Activated CD4-positive, alpha-beta T cell treated with anti-CD3 and anti-CD28 coated beads for 36 hours (primary cell): ENCODE measurements at regions not wholly inside any gene's neighbourhood (a gene's known extent, or its start where the extent isn't known, plus 50 kb on each side); places are given as distances from the start of the nearest gene placed in this dataset.

Experiments
- ATAC-seq: fragments of 200-7000 bp; cut with Tn5 transposase; one replicate; pipeline ENCODE4 v1.10.0; 2021; ENCODE audit warnings: mild to moderate bottlenecking, moderate library complexity
- CTCF ChIA-PET: fragments of 350-600 bp; sonication (Branson Sonifier 250); formaldehyde crosslinking; loops from one replicate; lab custom pipeline; 2021; ENCODE audit warnings: antibody characterized with exemption; lab: Charles Lee
- POLR2A ChIA-PET: fragments of 350-600 bp; sonication (Branson Sonifier 250); formaldehyde crosslinking; loops from one replicate; lab custom pipeline; 2021; ENCODE audit warnings: antibody characterized with exemption, inconsistent platforms; lab: Charles Lee
- DNase-seq: peaks from one replicate; pipeline ENCODE4 v3.0.0-alpha.2; 2020
- H3K27ac Mint-ChIP-seq: one replicate; pipeline ENCODE4 v1.8.0; 2021; ENCODE audit warnings: mixed read lengths
- H3K27me3 Mint-ChIP-seq: one replicate; pipeline ENCODE4 v1.8.0; 2021; ENCODE audit warnings: mixed read lengths
- H3K36me3 Mint-ChIP-seq: one replicate; pipeline ENCODE4 v1.8.0; 2021; ENCODE audit warnings: low read depth, mixed read lengths
- H3K4me1 Mint-ChIP-seq: one replicate; pipeline ENCODE4 v1.8.0; 2021; ENCODE audit warnings: mixed read lengths
- H3K4me3 Mint-ChIP-seq: one replicate; pipeline ENCODE4 v1.8.0; 2021; ENCODE audit warnings: mild to moderate bottlenecking, moderate library complexity, mixed read lengths
- H3K9me3 Mint-ChIP-seq: one replicate; pipeline ENCODE4 v1.8.0; 2021; ENCODE audit warnings: low read depth, mixed read lengths
- intact Hi-C, 2 experiments: fragments of 100-400 bp; cut with DNase I in 1 of 2; cut with micrococcal nuclease in 1 of 2; formaldehyde crosslinking; loops; one replicate each; pipeline versions ENCODE4 v1.14.2 to v1.15.1; 2022 to 2024; cut with DNase I, micrococcal nuclease

GRCh38 chr1:106524631-106525030, 531.8 kb upstream of the PRMT6 start:
- Mint-ChIP-seq H3K4me3 (no peak overlapping the region), H3K4me1 (no peaks in the 10 kb centered on the region), H3K27ac (no peak overlapping the region), H3K36me3 (no peaks in the 10 kb centered on the region), H3K27me3 (no peaks in the 10 kb centered on the region), H3K9me3 (peaks cover 5% of the 10 kb centered on the region)
- CTCF ChIA-PET, result interaction anchor here (0.7 kb wide), 1 partner anchor 11 kb away, joined by 4 read pairs; no protein-coding TSS in a partner anchor
- DNase-seq (no peak), ATAC-seq (no peak)
- intact Hi-C loops, result no loop called here
- POLR2A ChIA-PET, result no interaction called here

GRCh38 chr1:106526650-106527049, 529.8 kb upstream of the PRMT6 start:
- Mint-ChIP-seq H3K27me3 (no peaks in the 10 kb centered on the region), H3K4me1 (no peaks in the 10 kb centered on the region), H3K36me3 (peaks cover 2% of the 10 kb centered on the region), H3K27ac (no peak overlapping the region), H3K4me3 (no peak overlapping the region), H3K9me3 (peaks cover 9% of the 10 kb centered on the region)
- no peak for DNase-seq
- CTCF ChIA-PET, result interaction anchor here (0.8 kb wide), 1 partner anchor 44 kb away, joined by 4 read pairs; no protein-coding TSS in a partner anchor
- intact Hi-C loops, result no loop called here
- POLR2A ChIA-PET, result no interaction called here
- no peak for ATAC-seq

- ChIA-PET CTCF (interaction anchor here (0.7 kb wide), 1 partner anchor 15 kb away, joined by 3 read pairs; no protein-coding TSS in a partner anchor), POLR2A (no interaction called here)
- no peak overlapping the region for H3K27ac Mint-ChIP-seq
- DNase-seq (no peak), ATAC-seq (no peak)
- no peaks in the 10 kb centered on the region for H3K27me3 Mint-ChIP-seq
- no peaks in the 10 kb centered on the region for H3K4me1 Mint-ChIP-seq
- H3K36me3 Mint-ChIP-seq, result peaks cover 2% of the 10 kb centered on the region
- peaks cover 11% of the 10 kb centered on the region for H3K9me3 Mint-ChIP-seq
- no peak overlapping the region for H3K4me3 Mint-ChIP-seq
- intact Hi-C loops, result no loop called here
Measured at GRCh38 chr1:106534612-106535011, 521.9 kb upstream of the PRMT6 start.

GRCh38 chr1:106536741-106537140, 519.7 kb upstream of the PRMT6 start:
- Mint-ChIP-seq H3K27ac (no peak overlapping the region), H3K4me1 (no peaks in the 10 kb centered on the region), H3K36me3 (no peaks in the 10 kb centered on the region), H3K9me3 (peaks cover 15% of the 10 kb centered on the region), H3K4me3 (no peak overlapping the region), H3K27me3 (no peaks in the 10 kb centered on the region)
- DNase-seq (no peak), ATAC-seq (no peak)
- intact Hi-C loops, result no loop called here
- ChIA-PET POLR2A (interaction anchor here (0.6 kb wide), 1 partner anchor 1335 kb away, joined by 12 read pairs; no protein-coding TSS in a partner anchor), CTCF (no interaction called here)

DNA sequence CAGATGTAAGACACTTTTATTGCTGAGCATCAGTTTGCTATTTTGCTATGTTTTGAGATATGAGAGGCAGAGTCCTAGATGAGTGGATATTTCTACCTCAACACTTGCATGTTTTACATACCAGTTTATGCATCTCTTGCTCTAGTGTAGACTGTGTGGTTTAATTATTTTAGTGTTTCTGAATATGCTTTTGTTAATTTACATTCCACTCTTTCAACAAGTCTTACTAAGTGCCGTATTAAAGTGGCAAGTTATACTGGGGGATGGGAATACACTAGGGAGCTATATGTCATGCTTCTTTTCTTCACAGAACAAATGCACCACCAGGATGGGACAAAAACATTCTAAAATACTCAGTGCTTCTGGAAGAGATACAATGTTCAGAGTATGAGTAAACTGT, 507.7 kb upstream of the PRMT6 start:
- no peaks in the 10 kb centered on the region for H3K36me3 Mint-ChIP-seq
- peaks cover 10% of the 10 kb centered on the region for H3K9me3 Mint-ChIP-seq
- ATAC-seq, result no peak
- H3K27ac Mint-ChIP-seq, result no peak overlapping the region
- ChIA-PET CTCF (no interaction called here), POLR2A (no interaction called here)
- intact Hi-C loops, result no loop called here
- H3K4me3 Mint-ChIP-seq, result no peak overlapping the region
- no peak for DNase-seq
- H3K4me1 Mint-ChIP-seq, result no peaks in the 10 kb centered on the region
- no peaks in the 10 kb centered on the region for H3K27me3 Mint-ChIP-seq

GRCh38 chr1:106554294-106554693, 502.2 kb upstream of the PRMT6 start:
- POLR2A ChIA-PET, result no interaction called here
- DNase-seq, result no peak
- no peak overlapping the region for H3K27ac Mint-ChIP-seq
- ATAC-seq, result no peak
- H3K9me3 Mint-ChIP-seq, result peaks cover 17% of the 10 kb centered on the region
- no peak overlapping the region for H3K4me3 Mint-ChIP-seq
- CTCF ChIA-PET, result no interaction called here
- intact Hi-C loops, result no loop called here
- no peaks in the 10 kb centered on the region for H3K4me1 Mint-ChIP-seq
- no peaks in the 10 kb centered on the region for H3K36me3 Mint-ChIP-seq
- H3K27me3 Mint-ChIP-seq, result no peaks in the 10 kb centered on the region

GRCh38 chr1:106555571-106555970, 500.9 kb upstream of the PRMT6 start:
- ChIA-PET CTCF (no interaction called here), POLR2A (no interaction called here)
- ATAC-seq (no peak), DNase-seq (no peak)
- H3K4me3 Mint-ChIP-seq, result no peak overlapping the region
- H3K9me3 Mint-ChIP-seq, result peaks cover 17% of the 10 kb centered on the region
- H3K27ac Mint-ChIP-seq, result no peak overlapping the region
- H3K4me1 Mint-ChIP-seq, result no peaks in the 10 kb centered on the region
- no peaks in the 10 kb centered on the region for H3K27me3 Mint-ChIP-seq
- H3K36me3 Mint-ChIP-seq, result no peaks in the 10 kb centered on the region
- intact Hi-C loops, result no loop called here

DNA sequence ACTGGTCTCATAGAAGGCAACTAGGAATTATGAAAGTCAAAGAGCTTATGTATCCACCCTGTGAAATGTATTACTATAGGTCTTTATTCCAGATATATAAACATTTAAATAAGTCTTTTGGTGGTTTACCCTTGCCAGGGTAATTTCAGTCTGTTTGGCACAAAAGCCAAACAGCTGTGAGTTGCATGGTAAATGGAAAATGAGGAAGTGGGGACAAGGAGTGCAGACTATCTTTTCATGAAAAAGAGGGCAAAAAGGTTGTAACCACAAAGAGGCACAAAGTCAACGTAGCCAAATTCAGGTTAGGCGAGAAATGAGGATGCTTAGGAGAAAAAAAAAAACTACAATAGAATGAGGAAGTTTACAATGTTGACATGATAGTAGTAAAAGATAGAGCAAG, 492.3 kb upstream of the PRMT6 start:
- Mint-ChIP-seq H3K36me3 (no peaks in the 10 kb centered on the region), H3K27me3 (no peaks in the 10 kb centered on the region), H3K4me3 (no peak overlapping the region), H3K4me1 (no peaks in the 10 kb centered on the region), H3K27ac (no peak overlapping the region), H3K9me3 (peaks cover 7% of the 10 kb centered on the region)
- ChIA-PET CTCF (no interaction called here), POLR2A (no interaction called here)
- intact Hi-C loops, result no loop called here
- ATAC-seq (no peak), DNase-seq (no peak)

GRCh38 chr1:106568201-106568974, 488.1 kb upstream of the PRMT6 start:
- no peak overlapping the region for H3K4me3 Mint-ChIP-seq
- peaks cover 8% of the 10 kb centered on the region for H3K9me3 Mint-ChIP-seq
- ATAC-seq, result no peak
- ChIA-PET POLR2A (no interaction called here), CTCF (no interaction called here)
- DNase-seq, result no peak
- no peaks in the 10 kb centered on the region for H3K36me3 Mint-ChIP-seq
- H3K4me1 Mint-ChIP-seq, result no peaks in the 10 kb centered on the region
- intact Hi-C loops, result no loop called here
- no peaks in the 10 kb centered on the region for H3K27me3 Mint-ChIP-seq
- H3K27ac Mint-ChIP-seq, result no peak overlapping the region

DNA sequence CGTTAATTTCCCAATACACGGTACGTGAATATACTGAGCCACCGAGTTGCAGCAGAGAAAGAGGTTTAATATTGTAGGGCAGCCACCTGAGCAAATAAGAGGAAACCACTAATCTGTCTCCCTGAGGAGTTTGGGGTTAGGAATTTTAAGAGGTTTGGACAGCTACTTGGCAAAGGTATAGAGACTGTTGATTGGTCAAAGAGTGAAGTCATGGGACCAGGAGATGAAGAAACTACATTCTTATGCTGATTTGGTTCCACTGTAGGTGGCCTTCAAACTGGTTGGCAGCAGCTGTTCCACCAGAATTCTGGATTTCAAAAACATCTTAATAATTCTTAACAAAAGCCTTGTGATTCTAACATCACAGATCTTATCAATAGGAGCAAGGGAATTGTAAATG, 485.4 kb upstream of the PRMT6 start:
- POLR2A ChIA-PET, result no interaction called here
- peaks cover 6% of the 10 kb centered on the region for H3K9me3 Mint-ChIP-seq
- DNase-seq (no peak), ATAC-seq (no peak)
- intact Hi-C loops, result no loop called here
- H3K36me3 Mint-ChIP-seq, result no peaks in the 10 kb centered on the region
- H3K27ac Mint-ChIP-seq, result no peak overlapping the region
- H3K27me3 Mint-ChIP-seq, result no peaks in the 10 kb centered on the region
- CTCF ChIA-PET, result interaction anchor here (1.0 kb wide), 1 partner anchor 10 kb away, joined by 3 read pairs; no protein-coding TSS in a partner anchor
- H3K4me1 Mint-ChIP-seq, result no peaks in the 10 kb centered on the region
- no peak overlapping the region for H3K4me3 Mint-ChIP-seq

GRCh38 chr1:106584107-106584506, 472.4 kb upstream of the PRMT6 start:
- ChIA-PET POLR2A (no interaction called here), CTCF (no interaction called here)
- no peaks in the 10 kb centered on the region for H3K4me1 Mint-ChIP-seq
- no peaks in the 10 kb centered on the region for H3K27me3 Mint-ChIP-seq
- intact Hi-C loops, result loop anchor here in 1 of 2 experiments (1.0 kb wide), 1 partner anchor 12 kb away; no protein-coding TSS in a partner anchor
- H3K9me3 Mint-ChIP-seq, result peaks cover 9% of the 10 kb centered on the region
- DNase-seq (no peak), ATAC-seq (no peak)
- no peaks in the 10 kb centered on the region for H3K36me3 Mint-ChIP-seq
- H3K4me3 Mint-ChIP-seq, result no peak overlapping the region
- H3K27ac Mint-ChIP-seq, result no peak overlapping the region

DNA sequence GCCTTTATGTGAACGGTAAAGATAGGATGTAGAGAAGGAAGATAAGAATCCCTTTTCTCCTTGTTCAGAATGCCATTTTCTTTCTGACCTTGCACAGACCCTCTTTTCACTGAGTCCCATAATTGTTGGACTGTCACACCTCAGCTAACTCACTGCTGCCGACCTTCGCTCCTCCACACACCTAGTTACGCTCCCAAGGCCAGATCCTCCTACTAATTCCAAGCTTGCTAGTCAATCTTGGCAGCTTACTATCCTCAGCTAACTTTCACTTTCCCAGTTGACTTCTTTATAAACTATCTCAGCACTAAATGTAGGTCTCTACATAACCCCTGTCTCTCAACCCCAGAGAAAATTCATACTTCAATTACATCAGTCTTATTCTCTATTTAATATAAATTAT, 471.8 kb upstream of the PRMT6 start:
- no peaks in the 10 kb centered on the region for H3K27me3 Mint-ChIP-seq
- no peak overlapping the region for H3K4me3 Mint-ChIP-seq
- DNase-seq (no peak), ATAC-seq (no peak)
- H3K27ac Mint-ChIP-seq, result no peak overlapping the region
- H3K9me3 Mint-ChIP-seq, result peaks cover 9% of the 10 kb centered on the region
- ChIA-PET POLR2A (no interaction called here), CTCF (no interaction called here)
- H3K36me3 Mint-ChIP-seq, result no peaks in the 10 kb centered on the region
- intact Hi-C loops, result loop anchor here in 1 of 2 experiments (1.0 kb wide), 1 partner anchor 12 kb away; no protein-coding TSS in a partner anchor
- no peaks in the 10 kb centered on the region for H3K4me1 Mint-ChIP-seq
